Nucleus accumbens (tissue), 56 donors: ENCODE measurements at regions not wholly inside any gene's neighbourhood (a gene's known extent, or its start where the extent isn't known, plus 50 kb on each side); places are given as distances from the start of the nearest gene placed in this dataset.
"Not testable (repeated sequence)": the region's sequence is repeated elsewhere in the genome, so short reads cannot be mapped to it uniquely, and the experiment has no call there.

Experiments used
- DNase-seq, 56 donors: peaks; one replicate each; lab custom pipeline; 2025; lab: John Stamatoyannopoulos, UW

- DNase-seq = no peak
Observed at GRCh38 chr1:201717286-201717685, 111.7 kb upstream of the IPO9 start.

GRCh38 chr1:201718346-201719202 lies 110.4 kb upstream of the IPO9 start:
- peak in 22 of 56 donors; percentile 16 to 67 (median 42) for DNase-seq

GRCh38 chr1:201719812-201720521 lies 109.0 kb upstream of the IPO9 start:
- DNase-seq = peak in 49 of 56 donors; percentile 37 to 88 (median 71)

- DNase-seq = no peak
Observed at GRCh38 chr1:201720522-201720844, 108.5 kb upstream of the IPO9 start.

GRCh38 chr1:201721082-201722049 lies 107.6 kb upstream of the IPO9 start:
- peak in 1 of 56 donors; percentile 45 for DNase-seq

DNA sequence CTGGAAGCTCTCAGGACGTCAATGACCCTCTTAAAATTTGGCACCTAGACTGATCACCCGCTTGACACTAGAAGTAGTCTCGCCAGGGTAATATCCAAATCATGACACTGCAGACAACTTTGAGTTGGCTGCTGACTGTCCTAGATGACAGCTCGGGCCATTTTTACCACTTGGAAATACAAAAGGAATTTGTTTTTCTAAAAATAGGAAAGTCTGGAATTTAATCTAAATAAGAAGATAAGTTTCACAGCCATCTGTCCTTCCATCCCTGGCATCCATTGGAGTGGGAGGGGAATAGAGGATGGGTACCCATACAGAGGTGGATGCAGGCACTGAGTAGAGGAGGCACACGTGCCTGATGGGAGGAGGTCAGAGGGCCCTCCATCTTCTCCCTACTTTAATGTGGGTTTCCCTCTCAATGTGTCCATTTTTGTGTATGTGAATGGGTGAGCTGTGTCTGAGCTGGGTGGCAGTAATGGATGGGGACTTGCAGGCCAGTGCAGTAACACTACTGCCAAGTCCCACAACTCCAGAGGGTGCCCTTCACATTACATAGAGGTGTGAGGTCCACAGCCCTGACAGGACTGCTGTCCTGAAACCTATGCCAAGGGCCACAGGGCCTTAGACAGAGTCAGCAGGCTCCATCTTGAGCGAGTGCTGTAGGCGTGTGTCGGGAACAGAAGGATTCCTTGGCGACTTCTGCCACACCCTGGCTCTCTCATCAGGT lies 104.8 kb upstream of the IPO9 start:
- no peak for DNase-seq

DNA sequence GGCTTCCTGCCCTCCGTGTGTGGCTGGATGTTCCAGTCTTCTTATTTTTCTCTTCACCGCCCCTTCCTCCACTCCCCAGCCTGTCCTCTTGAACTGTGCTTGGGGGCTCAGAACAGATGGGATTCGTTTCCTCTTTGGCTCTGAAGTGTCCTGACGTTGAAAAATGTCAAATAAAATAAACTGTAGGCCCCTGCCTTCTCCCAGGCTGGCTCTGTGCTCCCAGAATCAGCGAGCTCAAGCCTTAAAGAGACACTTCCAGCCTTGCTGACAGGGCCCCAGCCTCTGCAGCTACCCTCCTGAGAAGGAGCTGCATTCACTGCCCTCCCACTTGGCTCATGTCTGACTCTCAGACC lies 104.2 kb upstream of the IPO9 start:
- no peak for DNase-seq

DNA sequence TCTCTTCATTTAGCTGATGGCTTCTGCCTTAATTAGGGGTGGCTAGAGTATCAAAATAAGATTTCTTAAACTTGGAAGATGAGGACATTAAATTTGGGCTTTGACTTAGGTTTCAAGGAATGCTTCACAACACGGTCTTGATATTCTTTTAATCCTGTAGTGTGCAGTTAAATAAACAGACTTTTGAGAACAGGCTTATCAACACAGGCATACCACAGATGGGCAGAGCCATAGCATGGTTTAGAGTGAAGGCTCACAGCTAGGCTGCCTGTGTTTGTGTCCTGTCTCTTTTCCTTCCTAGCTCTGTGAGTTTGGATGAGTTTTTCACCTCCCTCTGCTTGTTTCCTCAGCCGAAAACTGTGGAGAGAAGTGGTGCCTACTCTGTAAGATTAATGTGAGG lies 102.3 kb upstream of the IPO9 start:
- no peak for DNase-seq

DNA sequence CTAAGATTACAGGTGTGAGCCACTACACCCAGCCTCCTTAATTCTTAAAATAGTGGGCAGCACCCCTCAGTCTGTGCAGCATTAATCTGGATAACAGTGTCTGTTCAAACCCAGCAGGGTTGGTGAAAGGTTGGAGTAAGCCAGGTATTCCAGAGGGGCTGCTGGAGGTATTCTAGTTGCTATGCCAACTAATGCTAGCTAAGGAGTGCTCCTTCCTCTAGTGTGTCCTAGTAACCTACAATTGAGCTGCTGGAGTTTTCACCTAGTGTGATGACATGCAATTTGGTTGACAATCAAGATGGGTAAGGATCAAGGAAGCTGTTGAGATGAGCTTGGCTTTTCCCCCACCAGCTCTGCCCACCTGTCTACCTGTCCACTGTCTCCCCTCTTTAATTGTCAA lies 100.2 kb upstream of the IPO9 start:
- no peak for DNase-seq

DNA sequence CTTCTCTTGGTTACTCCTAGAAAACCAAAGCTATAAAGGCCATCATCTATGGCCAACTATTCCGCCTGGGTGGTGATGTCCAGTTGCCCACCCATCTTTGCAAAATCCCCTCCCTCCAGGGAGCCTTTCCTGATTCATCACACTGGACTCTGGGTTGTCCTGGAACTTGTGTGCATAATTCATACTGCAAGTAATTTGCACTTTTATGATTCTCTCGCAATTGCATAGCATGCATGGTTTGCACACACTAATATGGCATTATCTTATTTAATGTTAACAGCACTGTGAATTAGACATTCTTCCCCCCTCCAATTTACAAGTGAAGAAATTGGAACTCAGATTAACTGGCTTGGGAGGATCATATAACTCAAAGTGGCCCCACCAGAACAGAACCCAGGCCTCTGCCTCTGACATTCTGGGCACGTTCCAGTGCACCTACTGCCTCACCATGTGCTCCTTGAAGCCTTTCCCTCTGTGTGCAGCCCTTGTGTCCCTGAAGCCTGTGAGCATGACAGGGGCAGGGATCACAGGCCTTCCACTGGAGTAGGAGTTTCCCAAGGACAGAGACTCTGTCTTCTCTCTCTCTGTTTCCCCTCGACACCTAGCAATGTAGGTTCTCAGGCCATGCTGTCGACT lies 98.9 kb upstream of the IPO9 start:
- DNase-seq = no peak

DNA sequence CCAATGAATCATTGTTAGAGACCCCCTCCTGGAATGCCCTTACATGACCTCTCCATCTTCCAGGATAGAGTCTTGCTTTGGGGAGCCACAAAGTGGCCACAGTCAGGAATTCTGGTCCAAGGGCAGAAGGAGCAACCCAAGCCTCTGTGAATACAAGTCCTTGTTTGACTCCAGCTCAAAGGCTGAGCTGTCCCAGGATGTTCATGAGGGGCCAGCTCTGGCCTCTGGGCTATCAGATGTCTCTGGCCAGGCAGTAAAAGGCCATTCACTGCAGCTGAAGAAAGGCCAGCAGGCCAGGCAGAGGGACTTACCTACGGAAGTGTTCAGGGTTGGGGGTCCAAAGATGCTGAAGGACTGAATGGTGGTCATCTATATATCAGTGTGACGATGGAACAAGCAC lies 98.3 kb upstream of the IPO9 start:
- DNase-seq = peak in 41 of 56 donors; percentile 25 to 86 (median 61)

DNA sequence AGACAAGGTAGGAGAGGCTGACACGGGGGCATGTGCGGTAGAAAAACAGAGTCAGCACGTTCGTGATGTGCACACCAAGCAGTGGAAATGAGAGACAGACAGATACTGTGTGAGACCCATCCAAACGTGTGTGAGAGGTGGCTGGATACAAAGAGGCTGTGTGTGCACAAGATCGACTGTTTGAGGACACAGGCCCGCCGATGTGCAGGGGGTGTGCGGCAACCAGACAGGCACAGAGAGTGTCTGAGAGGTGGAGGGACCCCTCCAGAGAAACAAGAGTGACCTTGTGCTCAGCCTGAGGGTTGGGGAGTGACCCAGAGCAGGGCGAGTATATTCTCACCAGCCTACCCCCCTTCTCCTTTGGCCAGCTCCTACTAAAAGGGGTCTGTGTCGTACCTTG lies 97.8 kb upstream of the IPO9 start:
- DNase-seq = peak in 34 of 56 donors; percentile 22 to 74 (median 60)

DNA sequence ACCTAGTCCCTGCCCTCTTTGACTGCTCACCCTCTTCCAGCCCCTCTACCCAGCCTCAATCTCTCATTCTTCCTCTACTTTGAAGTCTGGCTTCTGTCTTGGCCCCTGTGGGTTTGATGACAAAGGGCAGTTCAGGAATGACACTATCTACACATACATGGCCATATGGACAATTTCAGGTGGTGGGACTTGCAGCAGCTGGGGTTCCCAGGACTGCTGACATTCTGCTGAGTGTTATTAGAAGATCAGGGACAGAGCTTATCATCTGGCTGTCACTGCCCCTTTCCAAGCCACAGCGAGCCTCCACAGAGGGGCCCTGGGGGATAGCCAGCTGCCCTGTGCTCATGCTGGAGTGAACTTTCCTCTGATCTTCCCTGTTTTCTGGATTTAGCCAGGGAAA lies 97.4 kb upstream of the IPO9 start:
- no peak for DNase-seq

DNA sequence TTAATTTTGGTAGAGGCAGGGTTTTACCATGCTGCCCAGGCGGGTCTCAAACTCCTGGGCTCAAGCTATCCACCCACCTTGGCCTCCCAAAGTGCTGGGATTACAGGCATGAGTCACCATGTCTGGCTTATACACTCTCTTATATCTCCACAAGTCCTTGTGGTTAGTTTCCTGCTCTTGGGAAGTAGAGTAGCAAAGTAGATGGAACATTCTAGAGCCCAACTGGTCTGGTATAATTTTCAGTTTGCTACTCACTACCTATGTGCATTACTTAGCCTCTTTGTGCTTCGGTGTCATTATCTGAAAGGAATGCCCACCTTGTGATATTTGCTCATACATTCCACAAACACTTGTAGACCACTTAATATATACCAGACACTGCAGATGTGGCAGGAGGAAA lies 96.6 kb upstream of the IPO9 start:
- DNase-seq = no peak

DNA sequence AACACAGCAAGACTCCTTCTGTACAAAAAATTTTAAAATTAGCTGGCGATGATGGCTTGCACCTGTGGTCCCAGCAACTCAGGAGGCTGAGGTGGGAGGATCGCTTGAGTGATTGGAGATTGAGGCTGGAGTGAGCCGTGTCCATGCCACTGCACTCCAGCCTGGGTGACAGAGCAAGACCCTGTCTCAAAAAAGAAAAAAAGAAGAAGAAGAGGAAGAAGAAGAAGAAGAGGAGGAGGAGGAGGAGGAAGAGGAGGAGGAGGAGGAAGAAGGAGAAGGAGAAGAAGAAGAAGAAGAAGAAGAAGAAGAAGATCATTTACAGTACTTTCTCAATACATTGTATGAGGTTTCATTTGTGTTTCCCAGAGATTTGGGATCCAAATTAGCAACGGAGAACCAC lies 94.7 kb upstream of the IPO9 start:
- not testable (repeated sequence) for DNase-seq

- DNase-seq = no peak
Observed at GRCh38 chr1:201734786-201735185, 94.2 kb upstream of the IPO9 start.

- DNase-seq = peak in 1 of 56 donors; percentile 19
Observed at GRCh38 chr1:201736707-201737320, 92.1 kb upstream of the IPO9 start.

DNA sequence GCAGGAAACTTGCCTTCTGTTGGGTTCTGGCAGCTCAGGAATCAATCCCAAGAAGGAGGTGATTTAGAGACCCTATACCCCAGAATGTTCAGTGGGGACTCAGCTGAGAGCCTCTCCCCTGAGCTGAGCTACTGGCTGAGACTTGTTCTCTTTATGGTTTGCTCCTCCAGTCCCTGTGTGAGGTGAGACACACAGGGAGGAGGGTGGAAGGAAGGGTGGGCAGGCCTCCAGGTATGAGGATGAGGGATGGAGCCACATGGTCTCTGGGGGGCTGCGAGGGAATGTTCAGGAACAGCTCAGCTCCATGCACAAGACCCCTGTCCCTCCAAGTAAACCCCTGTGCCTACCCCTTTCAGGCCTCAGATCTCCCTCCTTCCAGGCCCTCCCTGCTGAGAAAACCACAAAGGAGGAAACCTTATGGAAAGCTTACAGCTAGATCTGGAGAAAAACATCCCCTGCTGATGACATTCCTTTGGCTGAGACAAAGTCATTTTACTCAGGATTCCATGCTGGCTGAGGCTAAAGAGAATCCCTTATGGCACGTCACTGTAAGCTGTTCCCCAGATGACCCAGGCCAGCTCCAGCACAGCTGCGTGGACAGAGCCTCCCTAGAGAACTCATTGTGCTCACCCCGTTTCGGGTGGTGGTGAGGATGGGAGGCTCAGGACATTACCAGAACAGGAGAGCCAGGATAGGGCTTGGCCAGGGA lies 91.5 kb upstream of the IPO9 start:
- DNase-seq = peak in 47 of 56 donors; percentile 22 to 84 (median 68)

DNA sequence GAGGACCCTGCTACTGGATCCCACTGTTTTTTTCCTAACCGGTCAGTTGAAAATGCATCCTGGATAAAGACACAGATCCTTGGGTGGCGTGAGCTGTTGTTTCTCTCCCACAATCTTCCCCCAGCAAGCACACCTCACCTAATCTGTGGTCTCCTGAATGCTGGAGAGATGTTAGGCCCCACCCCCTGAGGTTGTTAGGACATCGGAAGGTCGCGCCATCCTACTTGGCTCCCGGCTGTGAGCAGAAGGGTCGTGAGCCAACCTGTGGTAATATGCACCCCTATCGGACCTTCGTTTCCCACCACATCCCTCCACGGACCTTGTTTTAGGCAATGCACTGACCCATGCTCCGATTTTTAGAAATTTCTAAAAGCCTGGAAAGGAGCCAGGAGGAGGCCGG lies 89.9 kb upstream of the IPO9 start:
- peak in 1 of 56 donors; percentile 44 for DNase-seq
